ENCODE measurements at regions not wholly inside any gene's neighbourhood (a gene's known extent, or its start where the extent isn't known, plus 50 kb on each side); places are given as distances from the start of the nearest gene placed in this dataset.
"Not testable (repeated sequence)": the region's sequence is repeated elsewhere in the genome, so short reads cannot be mapped to it uniquely, and the experiment has no call there.

GRCh38 chr3:74053970-74054516 lies 429.3 kb upstream of the PDZRN3 start:
- no peak for DNase-seq (ENCODE audit: low spot score)

- no peak for DNase-seq (ENCODE audit: low spot score)
These were observed 424.7 kb upstream of the PDZRN3 start for GRCh38 chr3:74049444-74049843.

GRCh38 chr3:74048699-74049098 lies 424.0 kb upstream of the PDZRN3 start:
- DNase-seq (ENCODE audit: low spot score) = no peak

DNA sequence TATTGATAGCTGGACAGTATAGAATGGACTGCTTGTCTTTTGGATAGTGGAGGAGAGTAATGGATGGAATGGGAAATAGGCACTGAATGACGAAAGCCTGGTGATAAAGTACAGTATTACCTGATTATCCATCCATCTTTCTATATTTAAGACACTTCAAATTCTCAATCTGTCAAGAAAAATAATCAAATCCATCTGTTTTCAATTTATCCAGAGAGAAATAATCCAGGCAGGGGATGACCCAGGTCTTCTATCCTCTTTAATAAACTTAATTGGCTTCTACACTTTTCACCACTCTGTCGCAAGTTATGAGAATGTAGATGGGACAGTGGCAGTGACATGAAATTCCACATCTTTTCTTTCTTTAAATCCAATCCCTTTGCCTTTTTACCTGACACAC lies 420.3 kb upstream of the PDZRN3 start:
- no peak for DNase-seq (ENCODE audit: low spot score)

- DNase-seq (ENCODE audit: low spot score) = no peak
These were observed 416.4 kb upstream of the PDZRN3 start for GRCh38 chr3:74041068-74041675.

- no peak for DNase-seq (ENCODE audit: low spot score)
These were observed 414.4 kb upstream of the PDZRN3 start for GRCh38 chr3:74039105-74039504.

DNA sequence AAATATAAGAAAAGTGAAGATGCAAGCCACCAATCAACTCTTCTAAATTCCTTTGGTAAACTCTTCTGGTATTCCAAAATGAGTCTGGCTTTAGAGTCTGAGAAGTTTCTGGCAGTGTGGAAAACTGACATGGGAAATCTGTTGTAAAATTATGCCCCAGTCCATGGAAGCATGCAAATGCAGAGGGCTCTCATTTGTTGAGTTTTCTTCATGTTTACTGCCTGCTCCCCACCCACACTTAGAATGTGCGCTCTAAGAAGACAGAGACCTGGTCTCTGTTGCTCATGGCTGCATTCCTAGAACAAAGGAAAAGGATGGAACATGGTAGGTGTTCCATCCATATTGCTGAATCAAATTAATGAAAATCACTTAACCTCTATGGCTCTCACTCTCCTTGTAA lies 411.8 kb upstream of the PDZRN3 start:
- DNase-seq (ENCODE audit: low spot score) = no peak

DNA sequence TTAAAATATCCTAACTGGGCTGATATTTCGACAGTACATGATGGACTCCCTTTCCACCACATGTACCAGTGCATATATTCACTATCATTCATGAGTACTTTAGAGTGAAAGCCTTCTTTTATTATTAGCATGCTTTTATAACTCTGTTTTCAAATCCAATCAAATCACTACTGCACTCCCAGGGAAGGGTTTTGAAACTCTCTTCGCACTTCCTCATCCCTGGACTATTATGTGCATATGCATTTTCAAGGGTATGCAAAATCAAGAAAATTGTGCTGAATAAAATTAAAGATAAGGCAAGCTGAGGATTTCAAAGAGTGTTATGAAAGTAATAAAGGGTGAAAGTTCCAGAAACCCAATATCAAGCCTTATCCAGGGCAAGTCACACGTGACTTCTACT lies 411.4 kb upstream of the PDZRN3 start:
- no peak for DNase-seq (ENCODE audit: low spot score)

DNA sequence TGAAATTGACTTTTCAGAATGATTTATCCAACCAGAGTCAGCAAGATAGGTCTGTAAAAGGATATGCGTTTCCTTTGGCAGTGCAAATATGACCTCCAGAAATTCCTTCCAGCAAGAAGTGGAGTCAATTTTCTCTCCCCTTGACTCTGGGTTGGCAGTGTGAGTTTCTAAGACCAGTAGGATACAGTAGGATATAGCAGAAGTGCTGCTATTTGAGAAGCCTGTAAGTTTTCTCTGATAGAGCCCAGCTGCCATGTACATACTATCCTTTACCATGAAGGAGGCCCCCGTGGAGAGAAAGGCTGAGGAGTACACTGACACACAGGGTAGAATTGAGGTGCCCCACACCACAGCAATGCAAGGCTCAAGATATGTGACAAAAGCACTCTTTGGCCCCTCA lies 409.1 kb upstream of the PDZRN3 start:
- DNase-seq (ENCODE audit: low spot score) = no peak

GRCh38 chr3:74033381-74033780 lies 408.6 kb upstream of the PDZRN3 start:
- no peak for DNase-seq (ENCODE audit: low spot score)

DNA sequence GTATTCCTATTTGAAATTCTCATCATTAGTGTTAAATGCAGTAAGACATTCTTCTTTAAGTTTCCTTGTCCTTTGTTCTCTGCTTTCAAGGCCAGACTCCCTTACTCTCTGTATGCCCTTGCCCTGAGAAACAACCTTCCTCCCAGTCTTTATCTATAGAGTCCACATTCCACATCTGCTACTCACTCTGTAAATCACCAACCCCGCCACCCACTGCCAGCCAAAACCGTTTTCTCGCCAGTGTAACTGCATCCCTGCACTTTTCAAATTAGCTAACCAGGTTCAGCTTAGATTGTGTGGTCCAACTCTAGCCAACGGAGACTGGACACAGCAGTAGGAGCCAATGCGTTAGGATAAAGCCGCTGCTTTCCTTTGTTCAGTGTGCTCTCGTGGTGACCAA lies 402.4 kb upstream of the PDZRN3 start:
- DNase-seq (ENCODE audit: low spot score) = no peak

GRCh38 chr3:74023395-74023794 lies 398.7 kb upstream of the PDZRN3 start:
- no peak for DNase-seq (ENCODE audit: low spot score)

DNA sequence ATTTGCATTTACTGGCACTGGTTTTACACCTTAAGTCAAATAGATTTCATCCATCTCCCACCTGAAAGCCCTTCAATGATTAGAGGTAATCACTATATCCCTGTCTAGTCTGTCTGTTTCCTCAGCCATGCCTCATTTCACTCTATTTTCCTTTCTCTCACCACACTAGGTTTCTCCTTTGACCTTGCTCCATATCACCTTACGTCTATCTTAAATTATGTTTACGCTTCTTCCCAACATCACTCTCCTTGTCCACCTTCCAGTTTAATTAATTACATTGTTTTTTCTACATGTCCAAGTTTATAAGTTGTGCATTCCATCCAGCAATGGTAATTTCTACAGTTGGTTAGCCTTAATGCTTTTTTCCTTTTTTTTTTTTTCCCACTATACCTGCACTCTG lies 396.7 kb upstream of the PDZRN3 start:
- no peak for DNase-seq (ENCODE audit: low spot score)

GRCh38 chr3:74009961-74010844 lies 385.5 kb upstream of the PDZRN3 start:
- no peak for DNase-seq (ENCODE audit: low spot score)

DNA sequence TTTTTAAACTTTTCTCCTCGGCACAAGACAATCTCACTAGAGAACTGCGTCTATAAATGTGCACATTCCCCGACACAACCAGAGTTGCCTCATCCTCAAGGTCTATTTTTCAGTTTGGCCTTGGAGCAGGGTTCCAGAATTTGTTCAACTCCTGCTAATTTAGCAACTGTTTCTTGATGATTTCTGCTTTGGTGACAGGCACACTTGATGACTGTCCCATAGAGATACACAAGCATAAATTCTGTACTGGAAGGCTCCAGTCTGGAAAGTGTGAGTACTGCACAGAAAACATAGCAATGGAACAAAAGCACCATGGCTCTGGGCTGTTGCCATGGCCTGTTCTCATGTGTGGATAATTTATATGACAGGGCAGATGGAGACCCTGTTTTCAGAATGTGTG lies 379.6 kb upstream of the PDZRN3 start:
- no peak for DNase-seq (ENCODE audit: low spot score)

- no peak for DNase-seq (ENCODE audit: low spot score)
These were observed 379.0 kb upstream of the PDZRN3 start for GRCh38 chr3:74003734-74004133.

- no peak for DNase-seq (ENCODE audit: low spot score)
These were observed 376.7 kb upstream of the PDZRN3 start for GRCh38 chr3:74001436-74001835.

DNA sequence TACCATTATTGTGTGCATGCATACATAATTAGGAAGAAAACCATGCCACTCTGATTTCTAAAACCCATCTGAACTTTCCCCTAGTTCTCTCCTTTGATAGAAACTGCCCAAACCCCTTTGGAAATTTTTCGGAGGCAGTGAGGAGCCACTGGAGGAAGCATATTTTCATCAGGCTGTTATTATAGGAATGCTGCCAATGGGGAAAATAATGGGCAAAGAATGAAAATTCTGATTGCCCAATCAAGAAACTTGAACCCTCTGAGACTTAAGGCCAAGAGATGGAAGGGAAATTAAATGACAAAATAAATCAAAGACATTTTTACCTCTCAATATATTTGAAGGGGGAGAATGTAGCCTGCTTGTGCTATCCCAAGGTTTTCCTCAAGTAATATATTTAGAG lies 376.0 kb upstream of the PDZRN3 start:
- no peak for DNase-seq (ENCODE audit: low spot score)

DNA sequence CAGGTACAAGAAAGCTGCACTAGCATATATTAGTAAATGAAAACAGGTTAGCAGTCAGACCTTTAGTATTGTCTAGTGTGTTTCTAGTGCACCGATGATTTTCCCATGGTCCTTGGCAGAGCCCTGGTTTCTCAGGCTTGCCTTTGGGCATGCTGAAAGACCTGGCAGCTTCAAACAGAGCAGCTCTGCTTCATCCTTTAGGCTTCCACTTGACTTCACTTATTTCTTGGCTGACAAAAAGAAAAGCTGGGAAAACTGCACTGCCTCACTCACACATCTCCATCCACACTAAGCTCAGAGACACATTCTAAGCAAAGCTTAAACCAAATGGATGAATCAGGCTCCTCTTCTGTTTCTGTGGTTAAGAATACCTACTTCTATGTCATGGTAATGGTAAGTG lies 374.8 kb upstream of the PDZRN3 start:
- DNase-seq (ENCODE audit: low spot score) = no peak

- not testable (repeated sequence) for DNase-seq (ENCODE audit: low spot score)
These were observed 365.9 kb upstream of the PDZRN3 start for GRCh38 chr3:73990691-73991090.

GRCh38 chr3:73966733-73967132 lies 342.0 kb upstream of the PDZRN3 start:
- DNase-seq (ENCODE audit: low spot score) = no peak

DNA sequence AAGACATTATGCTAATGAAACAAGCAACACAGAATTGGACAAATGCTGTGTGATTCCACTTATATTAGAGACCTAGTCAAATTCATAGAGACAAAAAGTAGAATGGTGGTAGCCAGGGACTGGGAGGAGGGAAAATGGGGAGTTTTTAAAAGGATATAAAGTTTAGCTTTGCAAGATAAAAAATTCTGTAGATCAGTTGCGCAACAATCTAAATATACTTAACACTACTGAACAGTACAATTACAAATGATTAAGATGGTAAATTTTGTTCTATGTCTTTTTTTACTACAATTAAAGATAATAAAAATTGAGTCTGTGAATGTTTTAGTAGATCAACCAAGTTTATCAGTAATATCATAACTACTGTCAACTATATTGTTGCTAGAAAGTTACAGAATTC lies 340.1 kb upstream of the PDZRN3 start:
- DNase-seq (ENCODE audit: low spot score) = no peak

- DNase-seq (ENCODE audit: low spot score) = no peak
These were observed 330.8 kb upstream of the PDZRN3 start for GRCh38 chr3:73955494-73956070.
